GM18505 (cell line): ENCODE measurements at regions not wholly inside any gene's neighbourhood (a gene's known extent, or its start where the extent isn't known, plus 50 kb on each side); places are given as distances from the start of the nearest gene placed in this dataset.
A peak's percentile ranks its signal among the peaks of the same experiment; 100 is the strongest.
"Not testable (repeated sequence)": the region's sequence is repeated elsewhere in the genome, so short reads cannot be mapped to it uniquely, and the experiment has no call there.

Experiments used
- ATAC-seq: cut with Tn5 transposase; IDR thresholded peaks from one replicate; pipeline ENCODE4 v1.9.1; 2021; ENCODE audit not compliant: unreplicated experiment

DNA sequence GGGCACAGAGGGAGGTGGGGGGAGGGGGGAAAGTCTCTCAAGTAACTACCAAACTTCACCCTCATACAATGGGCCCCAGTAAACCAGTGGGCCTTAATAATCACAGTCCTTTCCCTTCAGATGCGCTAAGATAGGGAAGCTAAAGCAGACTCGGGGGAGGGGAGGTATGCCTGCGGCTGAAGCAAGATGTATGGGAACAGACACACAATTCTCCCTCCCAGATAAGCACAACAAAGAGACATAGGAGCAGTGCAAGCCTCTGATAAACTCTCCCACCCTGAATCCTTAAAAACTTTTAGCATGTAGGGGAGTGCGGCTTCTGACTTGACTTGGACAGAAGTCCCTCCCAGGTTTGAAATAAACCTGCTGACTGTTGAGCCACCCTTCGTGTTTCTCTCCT is 54.7 kb downstream of the PROP1 start:
- ATAC-seq, result not testable (repeated sequence)

DNA sequence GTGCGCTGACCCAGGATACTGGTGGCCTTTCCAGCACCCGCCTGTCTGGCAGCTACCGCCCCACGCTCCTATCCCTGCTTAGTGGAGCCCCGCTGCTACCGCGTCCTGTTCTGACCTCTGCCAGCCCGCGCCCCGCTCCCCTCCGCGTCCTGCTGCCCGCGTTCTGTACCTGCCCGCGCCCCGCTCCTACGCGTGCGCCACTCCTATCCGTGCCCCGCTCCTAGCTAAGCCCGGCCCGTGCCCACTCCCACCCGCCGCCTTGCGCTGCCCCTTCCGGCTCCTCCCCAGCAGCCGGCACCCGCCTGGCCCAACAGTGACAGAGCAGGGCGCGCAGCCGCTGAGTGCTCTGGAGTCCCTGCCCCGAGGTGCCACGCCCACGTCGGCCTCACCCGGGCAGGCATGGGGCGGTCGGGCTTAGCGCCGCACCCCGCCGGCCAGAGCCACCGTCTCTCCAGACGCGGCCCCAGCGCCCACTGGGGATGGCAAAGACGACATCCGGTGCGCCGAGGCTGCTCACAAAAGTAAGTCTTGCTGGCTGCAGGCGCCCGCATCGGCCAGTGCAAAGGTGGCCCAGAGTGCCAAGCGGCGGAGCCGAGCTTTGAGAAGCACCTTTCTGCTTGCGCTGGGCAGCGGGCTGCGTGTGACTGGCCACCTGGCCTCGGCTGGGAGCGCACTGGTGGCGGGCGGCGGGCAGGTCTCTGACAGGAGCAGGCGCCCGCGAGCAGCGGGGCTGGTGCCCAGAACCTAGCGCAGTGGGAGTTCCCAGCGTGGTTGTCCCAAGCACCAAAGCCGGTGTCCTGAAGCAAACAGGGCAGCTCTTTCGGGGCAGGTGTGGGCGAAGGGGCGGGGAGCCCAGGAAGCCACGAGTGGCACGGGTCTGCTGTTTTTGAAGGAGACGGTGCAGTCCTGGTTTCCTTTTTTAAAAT is 56.5 kb downstream of the PROP1 start:
- ATAC-seq, result not testable (repeated sequence)

DNA sequence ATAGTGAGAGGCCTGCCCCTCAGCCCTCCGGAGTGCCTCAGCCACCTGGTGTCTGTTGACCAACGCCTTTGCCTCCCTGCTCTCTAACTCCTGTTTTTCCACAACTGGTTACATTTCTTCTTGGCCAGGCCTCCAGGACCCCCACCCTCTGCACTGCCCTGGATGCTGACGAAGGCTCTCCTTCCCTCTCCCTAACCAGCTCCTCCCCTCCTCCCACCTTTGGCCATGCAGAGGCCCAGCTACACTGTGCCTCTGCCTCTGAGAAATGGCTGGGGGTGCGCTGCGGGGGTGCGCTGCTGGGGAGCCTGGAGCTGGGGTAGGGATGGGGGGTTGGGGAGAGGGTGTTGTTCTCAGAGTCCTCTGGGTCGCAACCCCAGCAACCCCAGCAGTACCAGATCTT is 57.3 kb downstream of the PROP1 start:
- ATAC-seq, result not testable (repeated sequence)

DNA sequence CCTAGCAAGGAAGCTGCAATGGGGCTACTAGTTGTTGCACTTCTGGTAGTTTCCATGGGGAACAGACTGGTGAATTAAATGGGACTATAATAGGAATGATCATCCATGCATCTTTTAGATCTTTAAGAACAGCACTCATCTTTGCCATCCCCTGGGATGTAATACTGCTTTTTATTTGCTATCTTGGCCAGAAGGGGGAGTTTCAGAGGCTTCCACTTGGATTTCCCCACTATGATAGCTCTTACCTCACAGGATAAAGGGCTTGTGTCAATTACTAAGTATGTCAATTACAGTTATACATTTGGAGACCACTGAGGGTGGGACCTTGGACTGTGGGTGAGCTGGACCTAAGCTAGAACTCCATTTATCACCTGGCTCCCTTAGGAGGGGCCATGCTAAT is 61.8 kb downstream of the PROP1 start:
- not testable (repeated sequence) for ATAC-seq

DNA sequence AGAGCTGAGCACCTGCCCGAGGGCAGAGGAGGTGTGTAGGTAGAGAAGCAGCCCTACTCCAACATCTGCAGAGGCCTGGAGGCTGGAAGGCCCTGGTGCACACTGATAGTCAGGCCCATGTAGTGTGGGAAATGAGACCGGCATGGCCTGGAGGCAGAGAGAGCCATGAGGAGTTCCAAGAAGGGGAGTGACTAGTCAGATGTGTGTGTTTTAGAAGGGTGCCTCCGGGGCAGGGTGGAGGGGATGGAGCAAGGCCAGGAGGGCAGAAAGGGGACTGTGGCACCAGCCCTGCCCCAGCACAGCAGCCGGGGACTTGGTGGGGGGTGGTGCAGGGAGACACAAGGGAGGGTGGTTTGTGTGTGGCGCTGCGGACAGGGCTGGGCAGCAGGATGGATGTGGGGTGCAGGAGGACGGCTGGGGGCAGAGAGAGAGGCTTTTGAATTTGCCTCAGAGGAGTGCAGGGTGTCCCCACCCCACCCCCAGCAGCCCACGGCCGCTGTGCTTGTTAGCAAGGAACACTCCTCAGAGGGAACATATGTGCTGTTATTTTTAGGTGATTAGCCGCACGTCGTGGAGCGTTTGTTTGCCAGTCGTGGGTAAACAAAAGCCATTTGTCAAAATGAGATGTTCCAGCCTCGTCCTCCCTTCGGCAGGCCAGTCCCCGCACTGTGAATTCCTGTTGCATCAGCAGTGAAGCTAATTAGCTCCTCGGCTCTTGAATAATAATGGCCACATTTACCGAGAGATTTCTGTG is 65.6 kb downstream of the PROP1 start:
- ATAC-seq, result not testable (repeated sequence)

DNA sequence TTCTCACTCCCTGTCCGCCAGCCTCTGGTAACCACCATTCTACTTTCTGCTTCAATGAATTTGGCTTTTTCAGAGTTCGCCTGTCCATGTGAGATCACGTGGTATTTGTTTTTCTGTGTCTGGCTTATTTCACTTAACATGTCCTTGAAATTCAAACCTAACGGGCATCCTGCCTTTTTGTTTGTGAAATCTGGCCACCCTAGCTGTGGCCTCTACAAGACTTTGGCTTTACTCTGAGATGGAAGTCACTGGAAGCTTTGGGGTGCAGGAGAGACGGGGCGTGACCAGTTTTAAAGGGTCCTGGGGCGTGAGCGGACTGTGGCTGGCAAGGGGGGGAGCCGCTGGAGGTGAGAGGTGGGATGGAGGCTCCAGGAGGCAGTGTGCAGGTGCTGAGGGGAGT is 66.4 kb downstream of the PROP1 start:
- not testable (repeated sequence) for ATAC-seq

DNA sequence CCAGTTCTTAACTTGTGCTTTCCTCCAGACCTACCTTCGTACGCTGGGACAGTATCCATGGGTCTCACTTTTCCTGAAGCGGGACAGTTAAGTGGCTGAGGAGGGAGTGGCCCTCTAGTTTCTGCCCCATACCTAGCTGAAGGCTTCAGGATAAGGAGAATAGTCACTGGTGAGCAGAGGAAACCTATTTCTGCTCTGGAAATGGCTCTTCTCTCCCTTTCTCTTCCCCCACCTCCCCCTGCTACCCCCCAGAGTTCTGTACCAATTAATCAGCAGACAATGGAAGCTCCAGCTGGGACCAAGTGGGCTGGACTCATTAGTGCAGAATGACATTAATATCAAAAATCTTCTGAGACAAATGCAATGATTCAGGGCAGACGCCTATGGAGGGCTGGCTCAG is 68.5 kb downstream of the PROP1 start:
- ATAC-seq, result not testable (repeated sequence)

DNA sequence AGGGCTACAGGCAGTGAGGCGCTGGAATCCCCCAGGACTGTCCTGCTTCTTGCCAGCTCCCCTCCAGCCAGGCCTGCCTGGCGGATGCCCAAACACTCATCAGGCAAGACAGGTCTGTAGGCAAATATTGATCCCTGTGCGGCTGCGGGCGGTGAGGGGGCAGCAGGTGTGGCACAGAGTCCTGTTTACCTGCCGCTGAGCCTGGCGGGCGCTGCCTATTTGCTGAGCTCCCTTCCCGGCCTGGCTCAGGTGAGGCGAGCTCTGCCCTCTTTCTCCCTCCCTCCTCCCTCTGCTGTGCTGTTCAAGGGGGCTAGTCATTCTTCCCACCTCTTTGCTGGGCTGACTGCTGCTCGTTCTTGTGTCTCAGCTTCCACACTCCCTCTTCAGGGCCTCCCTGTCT is 71.5 kb downstream of the PROP1 start:
- ATAC-seq, result not testable (repeated sequence)

DNA sequence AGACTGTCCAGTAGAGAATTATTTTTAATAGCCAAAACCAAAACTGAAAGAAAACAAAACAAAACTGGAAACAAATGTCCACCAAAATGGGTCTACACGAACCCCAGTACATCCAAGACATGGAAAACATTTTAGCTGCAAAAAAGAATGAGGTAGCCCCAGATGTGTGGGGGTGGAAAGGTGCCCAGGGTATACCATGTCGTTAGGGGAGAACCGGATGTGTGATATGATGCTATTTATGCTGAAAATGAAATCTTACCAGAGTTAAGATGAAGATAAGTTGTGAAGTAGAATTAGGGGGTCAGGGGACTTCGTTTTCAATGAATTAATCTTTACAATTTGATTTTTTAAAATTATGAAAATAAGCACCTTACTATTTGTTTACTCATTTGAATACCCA is 72.2 kb downstream of the PROP1 start:
- ATAC-seq, result not testable (repeated sequence)

DNA sequence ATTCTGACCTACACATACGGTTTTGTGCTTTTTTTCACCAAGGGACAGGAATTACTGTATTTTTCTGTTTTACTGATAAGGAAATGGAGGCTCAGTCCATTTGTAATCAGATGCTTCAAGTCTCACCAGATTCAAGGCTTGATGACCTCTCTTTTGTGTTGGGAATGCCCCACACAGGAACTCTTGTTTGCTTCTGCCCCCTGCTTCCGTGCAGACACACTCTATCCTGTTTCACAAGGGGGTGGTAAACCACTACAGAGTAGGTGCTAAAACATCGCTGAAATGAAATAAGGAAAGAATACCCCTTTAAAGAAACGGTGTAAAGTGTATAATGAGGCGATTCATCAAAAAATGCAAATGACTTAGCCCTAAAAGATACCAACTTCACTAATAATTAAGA is 72.9 kb downstream of the PROP1 start:
- not testable (repeated sequence) for ATAC-seq

DNA sequence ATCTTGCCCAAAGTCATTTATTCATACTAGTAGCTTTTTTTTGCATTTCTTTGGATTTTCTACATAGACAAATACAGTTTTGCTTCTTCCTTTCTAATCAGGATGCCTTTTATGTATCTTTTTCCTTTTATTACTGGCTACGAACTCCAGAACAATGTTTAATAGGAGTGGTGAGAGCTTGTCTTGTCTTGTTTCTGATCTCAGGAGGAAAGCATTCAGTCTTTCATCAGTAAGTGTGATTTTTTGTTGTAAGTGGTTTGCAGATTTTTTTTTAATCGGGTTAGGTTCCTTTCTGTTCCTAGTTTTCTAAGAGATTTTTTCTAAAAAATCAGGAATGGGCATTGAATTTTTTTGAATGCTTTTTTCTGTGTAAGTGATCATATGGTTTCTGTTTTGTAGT is 86.8 kb downstream of the PROP1 start:
- ATAC-seq, result not testable (repeated sequence)

DNA sequence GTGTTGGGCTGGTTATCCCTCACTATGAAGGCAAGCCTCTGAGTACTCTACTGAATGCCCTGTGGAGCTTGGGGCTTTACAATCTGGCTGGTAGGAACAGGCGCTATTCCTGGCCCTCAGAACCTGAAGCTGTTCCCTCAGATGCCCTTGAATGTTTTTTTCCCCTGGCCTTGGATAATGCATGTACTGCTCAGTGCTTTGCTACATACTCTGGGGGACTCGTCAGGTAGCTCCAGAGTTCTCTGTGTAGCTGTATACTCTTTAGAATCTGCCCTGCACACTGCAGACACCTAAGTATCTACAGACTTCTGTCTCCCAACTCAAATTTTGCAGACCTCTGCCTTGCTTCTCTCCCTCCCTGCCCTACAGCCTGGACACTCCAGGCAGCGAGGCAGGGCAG is 93.2 kb downstream of the PROP1 start:
- not testable (repeated sequence) for ATAC-seq

DNA sequence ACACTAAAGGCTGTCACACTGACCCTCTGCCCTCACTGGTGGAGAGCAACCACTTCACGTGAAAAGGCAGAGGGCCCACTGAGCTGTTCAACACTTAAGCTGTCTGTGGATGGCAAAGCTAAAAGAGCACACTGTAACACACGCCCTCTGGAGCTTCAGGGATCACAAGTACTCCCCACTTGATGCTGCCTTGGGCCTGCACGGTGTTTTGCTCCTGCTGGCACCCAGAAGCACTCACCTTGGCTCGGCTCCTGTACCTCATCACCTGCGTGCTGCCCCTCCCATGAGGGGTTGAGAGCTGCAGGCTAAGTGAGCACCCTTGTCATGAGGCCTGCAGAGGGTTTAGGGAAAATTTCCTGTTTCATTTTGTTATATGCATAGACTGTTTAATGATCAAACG is 96.0 kb downstream of the PROP1 start:
- ATAC-seq, result not testable (repeated sequence)

DNA sequence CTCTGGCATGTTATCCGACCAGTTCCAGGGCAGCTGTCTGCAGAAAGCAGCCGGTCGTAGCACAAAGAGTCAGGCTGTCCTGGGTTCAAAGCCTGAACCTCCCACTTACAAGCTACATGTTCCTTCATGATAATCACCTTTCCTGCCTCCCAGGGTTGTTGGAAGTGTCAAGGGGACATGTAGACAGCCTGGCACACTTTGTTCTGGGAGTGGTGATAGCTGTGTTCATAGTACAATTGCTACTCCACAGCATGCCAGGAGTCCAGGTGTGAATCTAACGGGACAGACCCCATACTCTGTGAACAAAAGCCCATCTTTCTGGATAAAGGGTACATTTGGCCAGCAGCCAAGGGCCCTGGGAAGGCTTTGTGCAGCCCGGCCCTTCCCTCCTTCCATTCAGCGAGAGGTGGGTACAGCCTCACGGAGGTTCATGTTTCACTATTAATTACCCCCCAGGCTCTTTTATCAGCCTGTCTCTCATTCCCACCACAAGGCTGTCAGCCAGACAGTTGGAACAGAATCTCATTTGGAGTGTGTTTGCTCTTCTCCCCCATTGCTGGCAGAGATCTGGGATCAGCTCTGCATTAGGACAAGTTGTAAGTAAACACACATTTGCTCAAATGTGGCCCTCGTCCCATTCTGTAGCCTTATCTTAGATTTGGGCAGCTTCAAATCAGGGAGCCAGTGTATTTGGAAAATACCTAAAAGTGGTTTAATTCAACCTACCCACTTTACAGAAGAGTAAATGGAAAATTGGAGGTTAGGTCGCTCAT is 101.2 kb downstream of the PROP1 start:
- not testable (repeated sequence) for ATAC-seq

DNA sequence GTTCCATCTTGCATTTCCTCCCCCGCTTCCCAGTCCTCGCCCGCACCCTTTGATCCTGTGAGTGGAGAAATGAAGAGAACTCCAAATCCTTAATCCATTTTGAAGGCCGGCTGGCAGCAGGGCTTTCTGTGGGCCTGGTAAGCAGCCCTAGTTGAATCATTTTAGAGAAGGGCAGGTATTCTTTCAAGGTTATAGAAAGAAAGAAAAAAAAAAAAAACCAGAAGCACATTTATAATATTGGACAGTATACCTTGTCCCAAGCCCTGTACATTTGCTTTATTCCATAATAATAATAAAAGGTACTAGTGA is 103.7 kb downstream of the PROP1 start:
- not testable (repeated sequence) for ATAC-seq

DNA sequence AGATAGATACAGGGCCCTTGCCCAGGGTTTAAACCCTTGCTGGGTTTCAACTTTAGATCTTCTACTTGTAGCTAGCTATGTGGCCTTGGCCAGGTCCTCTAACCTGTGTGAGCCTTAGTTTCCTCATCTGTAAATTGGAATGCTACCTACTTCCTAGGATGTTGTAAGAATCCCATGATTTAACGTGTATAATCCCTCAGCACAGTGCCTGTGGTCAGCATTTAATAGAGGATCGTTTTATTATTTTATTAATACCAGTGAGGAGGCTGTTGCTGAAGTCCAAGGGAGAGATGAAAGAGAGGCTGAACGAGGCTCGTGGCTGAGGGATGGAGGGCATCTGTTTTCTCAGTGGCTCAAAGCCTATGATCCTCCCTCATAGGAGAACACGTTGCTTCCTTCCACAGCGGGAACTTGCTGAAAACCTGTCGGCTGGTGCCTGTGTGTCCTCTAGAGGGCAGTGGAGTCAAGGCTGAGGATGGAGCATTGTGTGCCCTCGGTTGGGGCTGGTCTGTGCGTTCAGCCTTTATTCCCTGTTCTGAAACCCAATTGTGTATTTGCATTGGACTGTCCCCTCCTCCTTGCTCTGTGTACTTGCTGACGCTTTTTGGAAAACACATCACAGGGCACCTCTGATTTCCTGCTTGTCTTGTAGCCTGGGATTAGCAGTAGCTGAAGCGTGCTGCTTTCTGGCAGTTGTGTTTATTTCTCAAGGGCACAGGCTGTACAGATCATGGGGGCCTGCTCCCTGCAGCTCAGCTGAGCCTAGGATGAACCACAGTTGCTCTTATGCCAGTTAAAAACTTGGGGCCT is 104.3 kb downstream of the PROP1 start:
- peak; percentile 75 for ATAC-seq

DNA sequence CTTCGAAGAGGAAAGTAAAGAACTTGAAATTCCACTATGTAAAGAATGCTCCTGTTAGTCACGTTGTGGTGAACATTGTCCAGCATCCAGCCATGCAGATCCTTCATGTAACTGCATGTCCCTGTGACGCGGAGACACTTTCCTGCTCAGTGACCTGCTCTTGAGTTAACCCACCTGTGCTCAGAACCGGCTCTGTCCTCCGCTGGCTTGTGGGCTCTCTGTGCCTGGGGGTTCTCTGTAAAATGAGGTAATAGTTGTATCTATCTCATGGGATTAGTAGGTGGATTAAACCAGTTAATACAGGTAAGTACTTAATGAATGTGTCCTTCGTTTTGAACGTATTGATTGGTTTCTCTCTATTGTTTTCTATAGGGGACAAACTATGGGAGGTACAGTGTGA is 100.6 kb upstream of the FAM153A start:
- not testable (repeated sequence) for ATAC-seq

DNA sequence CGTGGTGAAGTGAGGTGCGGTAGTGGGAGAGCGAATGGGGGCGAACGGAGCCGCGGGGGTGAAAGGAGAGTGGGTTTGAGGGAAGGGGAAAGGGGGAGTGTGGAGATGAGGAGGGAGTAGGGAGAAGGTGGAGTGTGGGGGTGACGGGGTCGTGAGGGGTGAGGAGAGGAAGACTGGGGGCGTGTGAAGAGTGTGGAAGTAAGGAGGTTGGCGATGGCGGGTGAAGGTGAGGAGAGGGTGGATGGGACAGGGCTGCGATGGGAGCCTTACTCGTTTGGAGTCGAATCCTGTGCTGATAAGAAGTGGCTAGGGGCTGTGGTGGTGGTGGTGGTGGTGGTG is 93.2 kb upstream of the FAM153A start:
- not testable (repeated sequence) for ATAC-seq
